ENCODE measurements at regions not wholly inside any gene's neighbourhood (a gene's known extent, or its start where the extent isn't known, plus 50 kb on each side); places are given as distances from the start of the nearest gene placed in this dataset.
"Not testable (repeated sequence)": the region's sequence is repeated elsewhere in the genome, so short reads cannot be mapped to it uniquely, and the experiment has no call there.

GRCh38 chr5:126138281-126138931, 284.8 kb upstream of the GRAMD2B start:
- DNase-seq: peak; percentile 87

DNA sequence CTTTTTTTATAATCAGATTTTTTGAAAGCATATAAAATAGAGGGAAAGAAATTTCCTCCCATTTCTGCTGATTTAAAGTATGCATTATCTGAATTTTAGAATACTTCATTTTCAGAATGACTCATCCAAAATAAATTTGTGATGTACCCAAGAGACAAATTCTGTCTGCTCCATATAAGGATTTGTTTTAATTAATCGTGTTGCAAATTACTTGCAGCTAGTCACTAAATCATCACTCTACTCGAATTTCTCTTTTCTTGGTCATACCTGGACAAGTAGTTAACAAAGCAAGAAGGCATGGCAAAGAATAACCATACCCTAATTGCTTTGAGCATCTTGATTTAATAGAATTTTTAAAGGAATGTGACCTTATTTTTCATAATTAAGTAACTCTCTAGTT, 284.1 kb upstream of the GRAMD2B start:
- DNase-seq: peak; percentile 23

DNA sequence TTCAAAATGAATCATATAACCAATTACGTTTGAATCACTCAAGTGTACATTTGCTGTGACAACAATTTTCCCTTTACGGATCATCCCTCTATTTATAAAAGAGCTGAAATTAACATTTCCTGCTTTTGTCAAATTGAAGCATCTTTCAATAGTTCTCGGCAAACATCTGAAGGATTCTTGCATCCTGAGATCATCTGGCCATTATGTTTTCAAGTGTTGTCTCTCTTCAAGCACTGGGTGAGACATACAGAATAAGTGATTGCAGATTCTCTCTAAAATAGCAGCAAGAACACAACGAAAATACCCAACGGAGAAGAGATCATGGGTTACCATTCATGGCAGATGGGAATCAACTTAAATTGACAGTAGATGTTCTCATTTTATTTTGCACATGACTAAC, 283.4 kb upstream of the GRAMD2B start:
- no peak for DNase-seq

DNA sequence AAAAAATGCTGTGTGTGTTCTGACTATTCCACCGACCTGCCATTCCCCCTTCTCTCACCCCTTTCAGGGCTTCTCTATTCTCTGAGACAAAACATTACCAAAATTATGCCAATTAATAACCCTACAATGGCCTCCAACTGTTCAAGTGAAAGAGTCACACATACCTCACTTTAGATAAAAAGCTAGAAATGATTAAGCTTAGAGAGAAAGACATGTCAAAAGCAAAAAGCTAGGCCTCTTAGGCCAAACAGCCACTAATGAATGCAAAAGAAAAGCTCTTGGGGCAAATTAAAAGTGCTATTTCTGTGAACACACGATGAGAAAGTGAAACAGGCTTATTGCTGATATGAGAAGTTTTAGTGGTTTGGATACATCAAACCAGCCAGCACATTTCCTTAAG, 279.6 kb upstream of the GRAMD2B start:
- DNase-seq: no peak

DNA sequence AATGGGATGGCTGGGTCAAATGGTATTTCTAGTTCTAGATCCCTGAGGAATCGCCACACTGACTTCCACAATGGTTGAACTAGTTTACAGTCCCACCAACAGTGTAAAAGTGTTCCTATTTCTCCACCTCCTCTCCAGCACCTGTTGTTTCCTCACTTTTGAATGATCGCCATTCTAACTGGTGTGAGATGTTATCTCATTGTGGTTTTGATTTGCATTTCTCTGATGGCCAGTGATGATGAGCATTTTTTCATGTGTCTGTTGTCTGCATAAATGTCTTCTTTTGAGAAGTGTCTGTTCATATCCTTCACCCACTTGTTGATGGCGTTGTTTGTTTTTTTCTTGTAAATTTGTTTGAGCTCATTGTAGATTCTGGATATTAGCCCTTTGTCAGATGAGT, 272.9 kb upstream of the GRAMD2B start:
- not testable (repeated sequence) for DNase-seq

- not testable (repeated sequence) for DNase-seq
Observed at GRCh38 chr5:126155298-126155697, 267.9 kb upstream of the GRAMD2B start.

DNA sequence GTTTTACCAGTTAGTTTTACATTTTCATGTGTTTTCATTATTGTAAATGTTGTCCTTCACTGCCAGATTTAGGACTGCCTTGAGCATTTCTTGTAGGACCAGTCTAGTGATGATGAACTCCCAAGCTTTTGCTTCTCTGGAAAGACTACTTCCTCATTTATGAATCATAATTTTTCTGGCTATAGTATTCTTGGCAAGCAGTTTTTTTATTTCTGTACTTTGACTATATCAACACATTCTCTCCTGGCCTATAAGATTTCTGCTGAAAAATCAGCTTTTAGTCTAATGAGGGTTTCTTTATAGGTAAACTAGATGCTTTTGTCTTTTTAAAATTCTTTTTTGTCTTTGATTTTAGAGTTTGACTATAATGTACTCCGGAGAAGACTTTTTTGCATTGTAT, 256.8 kb upstream of the GRAMD2B start:
- DNase-seq: no peak

DNA sequence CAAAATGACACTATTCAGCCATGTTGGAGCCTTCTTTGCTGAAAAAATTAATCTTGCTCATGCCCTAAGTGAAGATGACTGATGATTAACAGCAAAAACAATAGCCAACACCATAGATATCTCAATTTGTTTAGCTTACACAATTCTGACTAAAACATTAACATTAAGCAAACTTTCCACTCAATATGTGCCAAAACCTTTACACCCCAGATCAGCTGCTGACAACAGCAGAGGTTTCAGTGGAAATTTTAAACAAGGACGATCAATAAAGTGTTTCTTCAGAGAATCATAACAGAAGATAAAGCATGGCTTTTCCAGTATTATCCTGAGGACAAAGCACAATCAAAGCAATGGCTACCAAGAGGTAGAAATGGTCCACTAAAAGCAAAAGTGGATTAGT, 254.4 kb upstream of the GRAMD2B start:
- no peak for DNase-seq

DNA sequence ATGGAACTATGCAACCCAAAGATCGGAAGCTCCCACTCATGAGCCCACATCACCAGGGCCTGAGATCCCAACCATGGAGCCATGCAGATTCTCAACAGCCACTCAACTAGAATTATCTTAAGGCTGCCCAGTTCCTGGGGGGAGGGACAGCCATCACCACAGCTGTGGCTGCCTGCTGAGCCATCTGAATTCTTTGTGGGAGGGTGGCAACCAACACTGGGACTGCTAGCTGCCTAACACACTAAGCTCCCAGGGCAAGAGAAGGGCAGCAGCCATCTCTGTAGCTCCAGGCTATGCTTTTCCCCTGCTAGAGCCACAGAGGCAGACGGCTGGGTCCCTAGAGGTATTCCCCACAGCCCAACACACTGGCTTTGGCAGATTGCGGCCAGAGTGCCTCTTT, 251.3 kb upstream of the GRAMD2B start:
- no peak for DNase-seq

DNA sequence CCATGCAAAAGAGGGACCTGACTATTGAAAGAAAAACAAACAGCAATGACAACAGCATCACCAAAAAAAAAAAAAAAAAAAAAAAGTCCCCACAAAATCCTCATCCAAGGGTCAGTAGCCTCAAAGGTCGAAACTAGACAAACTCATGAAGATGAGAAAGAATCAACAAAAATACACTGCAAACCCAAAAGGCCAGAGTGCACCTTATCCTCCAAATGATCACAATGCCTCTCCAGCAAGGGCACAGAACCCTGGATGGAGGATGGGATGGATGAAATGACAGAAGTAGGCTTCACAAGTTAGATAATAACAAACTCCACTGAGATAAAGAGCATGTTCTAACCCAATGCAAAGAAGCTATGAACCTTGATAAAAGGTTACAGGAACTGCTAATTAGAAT, 250.4 kb upstream of the GRAMD2B start:
- DNase-seq: no peak

DNA sequence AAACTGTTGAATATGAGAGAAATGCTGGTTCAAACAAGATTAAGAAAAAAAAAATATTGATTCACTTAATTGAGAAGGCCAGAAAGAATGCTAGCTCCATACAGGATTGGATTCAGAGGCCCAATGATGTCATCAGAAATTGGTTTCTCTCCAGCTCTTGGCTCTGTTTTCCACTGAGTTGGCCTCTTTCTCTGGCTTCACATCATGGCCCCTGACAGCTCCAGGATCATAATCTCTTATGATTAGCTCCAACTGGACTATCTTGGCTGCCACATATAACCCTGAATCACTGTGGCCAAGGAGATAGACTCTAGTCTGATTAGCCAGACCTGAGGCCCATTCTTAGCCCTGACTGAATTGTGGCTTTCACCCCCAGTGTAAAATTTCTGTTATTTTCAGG, 244.7 kb upstream of the GRAMD2B start:
- no peak for DNase-seq

GRCh38 chr5:126182971-126183695, 240.1 kb upstream of the GRAMD2B start:
- no peak for DNase-seq

DNA sequence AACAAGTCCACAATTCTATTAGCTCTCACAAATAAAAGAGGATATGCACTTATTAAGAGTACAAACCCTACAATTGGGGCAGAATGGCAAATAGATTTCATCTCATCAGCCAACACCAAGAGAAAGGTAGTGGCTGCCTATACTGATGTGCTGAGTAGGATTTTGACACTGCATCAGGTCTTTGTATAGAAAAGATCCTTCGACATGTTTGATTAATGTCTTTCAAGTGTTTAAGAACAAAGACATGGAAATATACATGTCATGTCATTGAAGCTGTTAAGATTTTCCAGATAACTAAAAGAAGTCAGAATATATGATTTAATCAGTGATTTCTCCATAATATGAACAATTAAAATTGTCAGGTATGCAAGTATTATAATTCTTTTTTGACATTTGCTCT, 238.7 kb upstream of the GRAMD2B start:
- no peak for DNase-seq

DNA sequence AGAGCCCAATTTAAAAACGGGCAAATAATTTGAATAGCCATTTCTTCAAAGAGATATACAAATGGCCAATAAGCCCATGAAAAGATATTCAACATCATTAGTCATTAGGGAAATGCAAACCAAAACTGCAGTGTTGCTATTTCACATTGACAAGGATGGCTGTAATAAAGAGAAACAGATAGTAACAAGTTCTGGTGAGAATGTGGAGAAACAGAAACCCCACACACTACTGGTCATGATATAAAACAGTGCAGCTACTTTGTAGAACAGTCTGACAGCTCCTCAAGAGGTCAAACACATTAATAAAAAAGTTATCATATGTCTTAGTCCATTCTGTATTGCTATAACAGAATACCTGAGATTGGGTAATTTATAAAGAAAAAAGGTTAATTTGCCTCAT, 237.0 kb upstream of the GRAMD2B start:
- no peak for DNase-seq

- DNase-seq: no peak
Observed at GRCh38 chr5:126188804-126189203, 234.4 kb upstream of the GRAMD2B start.

- DNase-seq: no peak
Observed at GRCh38 chr5:126189231-126189630, 234.0 kb upstream of the GRAMD2B start.

DNA sequence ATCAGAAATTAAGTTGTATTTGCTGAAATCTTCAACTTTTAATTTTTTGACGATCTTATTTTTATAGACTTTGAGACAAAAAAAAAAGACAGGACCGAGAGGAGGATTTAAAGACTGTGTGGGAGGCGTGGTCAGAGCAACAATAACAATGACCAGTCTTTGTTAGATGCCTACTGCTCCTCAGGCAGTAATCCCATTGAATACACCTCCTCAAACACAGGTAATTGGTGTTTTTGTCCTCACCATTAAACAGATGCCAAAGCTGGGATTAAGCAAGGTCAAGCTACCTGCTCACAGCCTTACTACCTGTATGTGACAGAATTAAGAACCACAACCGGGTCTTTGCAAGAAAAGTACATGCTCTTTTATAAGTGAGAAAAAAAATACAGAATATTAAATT, 233.3 kb upstream of the GRAMD2B start:
- peak; percentile 98 for DNase-seq

DNA sequence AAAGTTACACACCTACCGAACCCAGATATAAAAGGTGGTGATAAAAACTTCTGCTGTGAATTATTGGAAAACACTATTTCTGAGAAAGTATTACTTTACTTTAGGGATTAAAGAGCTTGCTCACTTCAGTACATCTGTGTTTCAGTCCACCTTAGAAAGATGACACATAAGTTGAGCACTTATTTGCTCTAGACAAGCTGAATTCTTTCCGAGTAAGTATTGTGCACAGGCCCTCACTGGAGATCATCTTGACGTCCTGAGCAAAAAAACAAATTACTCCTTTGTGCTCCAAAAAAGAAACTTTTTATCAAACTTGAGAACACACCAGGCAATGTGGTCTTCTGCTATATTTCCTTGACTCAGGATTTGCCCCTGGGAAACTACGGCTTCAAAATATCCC, 231.0 kb upstream of the GRAMD2B start:
- DNase-seq: no peak

- no peak for DNase-seq
Observed at GRCh38 chr5:126195410-126196100, 227.7 kb upstream of the GRAMD2B start.

GRCh38 chr5:126198531-126198930, 224.7 kb upstream of the GRAMD2B start:
- peak; percentile 99 for DNase-seq

DNA sequence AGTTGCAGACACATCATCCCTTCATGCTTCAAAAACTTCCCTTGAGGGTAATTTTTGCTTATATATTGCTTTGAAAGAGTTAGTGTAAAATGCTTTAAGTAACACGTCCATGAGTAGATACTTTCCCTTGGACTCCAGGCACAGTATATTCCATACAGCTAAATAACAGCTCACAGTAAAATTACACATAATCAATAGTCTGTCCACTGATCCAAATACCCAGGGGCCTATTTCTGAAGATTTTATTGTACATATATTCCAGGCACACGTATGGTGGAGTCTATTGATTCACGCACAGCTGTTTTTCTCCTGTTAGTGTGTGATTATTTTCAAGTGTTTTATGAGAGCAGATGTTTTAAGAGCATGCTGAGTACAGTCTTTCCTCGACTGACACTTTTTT, 223.7 kb upstream of the GRAMD2B start:
- DNase-seq: peak; percentile 29

- DNase-seq: no peak
Observed at GRCh38 chr5:126208691-126209090, 214.5 kb upstream of the GRAMD2B start.

DNA sequence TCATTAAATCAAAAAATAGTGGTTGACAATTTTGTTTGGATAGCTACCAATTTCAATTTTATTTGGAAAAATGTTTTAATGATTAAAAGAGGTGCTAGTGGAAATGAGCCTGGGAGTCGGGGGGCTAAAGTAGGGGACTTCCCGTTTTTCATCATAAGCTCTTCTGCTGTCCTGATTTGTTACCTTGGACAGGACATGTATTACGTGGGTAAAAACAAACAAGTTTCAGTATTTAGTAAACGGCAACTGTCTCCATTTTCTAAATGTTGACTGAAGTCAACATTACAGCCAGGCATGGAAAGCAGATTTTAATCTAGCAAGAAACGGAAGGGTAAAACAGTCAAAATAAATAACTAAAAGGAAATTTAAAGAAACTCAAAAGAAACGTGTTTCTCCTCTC, 212.3 kb upstream of the GRAMD2B start:
- DNase-seq: no peak

- no peak for DNase-seq
Observed at GRCh38 chr5:126219616-126220015, 203.6 kb upstream of the GRAMD2B start.
